Neural progenitor cell (in vitro differentiated cells): ENCODE measurements at regions not wholly inside any gene's neighbourhood (a gene's known extent, or its start where the extent isn't known, plus 50 kb on each side); places are given as distances from the start of the nearest gene placed in this dataset.

Source experiments
- DNase-seq: peaks from one replicate; pipeline ENCODE4 v3.0.0-alpha.2; 2016; ENCODE audit warnings: low spot score
- H2AFZ ChIP-seq: fragments of 200-600 bp; sonication (generic); replicated peaks from 2 replicates; pipeline ENCODE4 v1.6.1; 2016; ENCODE audit warnings: antibody characterized with exemption
- H3F3A ChIP-seq: fragments of 200-600 bp; sonication (generic); 2 replicates; pipeline ENCODE4 v1.6.1; 2016; ENCODE audit warnings: antibody characterized with exemption, low read depth
- H3K27ac ChIP-seq: fragments of 200-600 bp; sonication (generic); 2 replicates; pipeline ENCODE4 v1.5.1; 2016; ENCODE audit warnings: mild to moderate bottlenecking
- H3K27me3 ChIP-seq: fragments of 200-600 bp; sonication (generic); 2 replicates; pipeline ENCODE4 v1.6.1; 2016; ENCODE audit warnings: mild to moderate bottlenecking, moderate library complexity
- H3K36me3 ChIP-seq: fragments of 200-600 bp; sonication (generic); 2 replicates; pipeline ENCODE4 v1.5.1; 2016
- H3K4me1 ChIP-seq: fragments of 200-600 bp; sonication (generic); 2 replicates; pipeline ENCODE4 v1.6.1; 2016; ENCODE audit warnings: mixed run types
- H3K4me2 ChIP-seq: fragments of 200-600 bp; sonication (generic); 2 replicates; pipeline ENCODE4 v1.6.1; 2016
- H3K4me3 ChIP-seq: fragments of 200-600 bp; sonication (generic); 2 replicates; pipeline ENCODE4 v1.5.1; 2016
- H3K79me2 ChIP-seq: fragments of 200-600 bp; sonication (generic); 2 replicates; pipeline ENCODE4 v1.6.1; 2016; ENCODE audit warnings: low read depth
- H3K9ac ChIP-seq: fragments of 200-600 bp; sonication (generic); 2 replicates; pipeline ENCODE4 v1.6.1; 2016
- H3K9me3 ChIP-seq: fragments of 200-600 bp; sonication (generic); 2 replicates; pipeline ENCODE4 v1.5.1; 2016; ENCODE audit warnings: low read depth
- H4K20me1 ChIP-seq: fragments of 200-600 bp; sonication (generic); 2 replicates; pipeline ENCODE4 v1.6.1; 2016; ENCODE audit warnings: low read depth
- H3K27ac Mint-ChIP-seq: 3 replicates; pipeline ENCODE4 v1.8.0; 2021; ENCODE audit warnings: mixed read lengths
- H3K27me3 Mint-ChIP-seq: 2 replicates; pipeline ENCODE4 v1.8.0; 2022; ENCODE audit warnings: low read depth, mild to moderate bottlenecking, inconsistent platforms, moderate library complexity, mixed read lengths; ENCODE audit not compliant: insufficient read depth
- H3K36me3 Mint-ChIP-seq: 3 replicates; pipeline ENCODE4 v1.8.0; 2021; ENCODE audit warnings: mixed read lengths
- H3K4me1 Mint-ChIP-seq: 3 replicates; pipeline ENCODE4 v1.8.0; 2021; ENCODE audit warnings: mixed read lengths
- H3K4me3 Mint-ChIP-seq: 3 replicates; pipeline ENCODE4 v1.8.0; 2021; ENCODE audit warnings: mild to moderate bottlenecking, moderate library complexity, mixed read lengths
- H3K9me3 Mint-ChIP-seq: 3 replicates; pipeline ENCODE4 v1.8.0; 2020; ENCODE audit warnings: mixed read lengths
- CTCF ChIP-seq: fragments of 200-600 bp; sonication (generic); IDR thresholded peaks from 2 replicates; pipeline ENCODE4 v1.5.1; 2017; ENCODE audit warnings: antibody characterized with exemption, mild to moderate bottlenecking
- EZH2 ChIP-seq: fragments of 200-600 bp; sonication (generic); IDR thresholded peaks from 2 replicates; pipeline ENCODE4 v1.6.1; 2017; ENCODE audit warnings: antibody characterized with exemption, mild to moderate bottlenecking, moderate library complexity
- EZH2phosphoT487 ChIP-seq: fragments of 200-600 bp; sonication (generic); IDR thresholded peaks from 2 replicates; pipeline ENCODE4 v1.6.1; 2017; ENCODE audit warnings: antibody characterized with exemption

- Histone ChIP-seq H3K4me2 (no peak overlapping the region), H3K4me1 (no peaks in the 10 kb centered on the region), H3K27me3 (no peaks in the 10 kb centered on the region), H2AFZ (no peak overlapping the region), H3K9me3 (no peaks in the 10 kb centered on the region), H3K9ac (no peak overlapping the region), H4K20me1 (no peaks in the 10 kb centered on the region), H3K27ac (no peak overlapping the region), H3K36me3 (no peaks in the 10 kb centered on the region), H3K79me2 (no peaks in the 10 kb centered on the region), H3F3A (no peaks in the 10 kb centered on the region), H3K4me3 (no peak overlapping the region)
- DNase-seq, result no peak
- Mint-ChIP-seq H3K4me3 (no peak overlapping the region), H3K27ac (no peak overlapping the region), H3K9me3 (no peaks in the 10 kb centered on the region), H3K27me3 (no peaks in the 10 kb centered on the region), H3K4me1 (no peaks in the 10 kb centered on the region), H3K36me3 (no peaks in the 10 kb centered on the region)
- no peak for TF ChIP-seq CTCF
- no peak for TF ChIP-seq EZH2
- no peak for TF ChIP-seq EZH2phosphoT487
Observed at GRCh38 chr21:20652846-20653245, 345.4 kb upstream of the NCAM2 start.

GRCh38 chr21:20661246-20661645, 337.0 kb upstream of the NCAM2 start:
- DNase-seq, result peak; percentile 22

GRCh38 chr21:20661745-20662422, 336.3 kb upstream of the NCAM2 start:
- Histone ChIP-seq H3K9me3 (no peaks in the 10 kb centered on the region), H3K4me2 (peak overlapping the region; percentile 80), H3K27me3 (no peaks in the 10 kb centered on the region), H3K36me3 (no peaks in the 10 kb centered on the region), H3K9ac (peak overlapping the region; percentile 10), H2AFZ (peak overlapping the region; percentile 46), H3K27ac (peak overlapping the region; percentile 94), H4K20me1 (no peaks in the 10 kb centered on the region), H3K4me3 (peak overlapping the region; percentile 25), H3K4me1 (peaks cover 28% of the 10 kb centered on the region), H3F3A (peaks cover 27% of the 10 kb centered on the region), H3K79me2 (no peaks in the 10 kb centered on the region)
- no peaks in the 10 kb centered on the region for H3K36me3 Mint-ChIP-seq
- DNase-seq, result peak; percentile 84
- peaks cover 16% of the 10 kb centered on the region for H3K4me1 Mint-ChIP-seq
- no peaks in the 10 kb centered on the region for H3K27me3 Mint-ChIP-seq
- H3K27ac Mint-ChIP-seq, result peak overlapping the region; percentile 7
- TF ChIP-seq EZH2 (no peak), EZH2phosphoT487 (no peak), CTCF (no peak)
- peaks cover 3% of the 10 kb centered on the region for H3K9me3 Mint-ChIP-seq
- H3K4me3 Mint-ChIP-seq, result peak overlapping the region; percentile 8

More at GRCh38 chr21:20661246-20661645, 337.0 kb upstream of the NCAM2 start:
- Histone ChIP-seq H3F3A (peaks cover 27% of the 10 kb centered on the region), H3K27ac (peak overlapping the region; percentile 94), H3K4me2 (peak overlapping the region; percentile 80), H3K79me2 (no peaks in the 10 kb centered on the region), H3K4me3 (peak overlapping the region; percentile 25), H3K4me1 (peaks cover 28% of the 10 kb centered on the region), H3K27me3 (no peaks in the 10 kb centered on the region), H2AFZ (peak overlapping the region; percentile 46), H4K20me1 (no peaks in the 10 kb centered on the region), H3K9me3 (no peaks in the 10 kb centered on the region), H3K36me3 (no peaks in the 10 kb centered on the region), H3K9ac (peak overlapping the region; percentile 10)
- no peaks in the 10 kb centered on the region for H3K27me3 Mint-ChIP-seq
- no peaks in the 10 kb centered on the region for H3K36me3 Mint-ChIP-seq
- peaks cover 16% of the 10 kb centered on the region for H3K4me1 Mint-ChIP-seq
- no peak for TF ChIP-seq EZH2
- TF ChIP-seq CTCF, result no peak
- TF ChIP-seq EZH2phosphoT487, result no peak
- H3K4me3 Mint-ChIP-seq, result peak overlapping the region; percentile 8
- peak overlapping the region; percentile 7 for H3K27ac Mint-ChIP-seq
- peaks cover under 1% of the 10 kb centered on the region for H3K9me3 Mint-ChIP-seq
